Natural killer cell (primary cell): ENCODE measurements at regions not wholly inside any gene's neighbourhood (a gene's known extent, or its start where the extent isn't known, plus 50 kb on each side); places are given as distances from the start of the nearest gene placed in this dataset.

ENCODE experiments used
- ATAC-seq, 3 donors: fragments of 150-1000 bp in 2 of 3; fragments of 200-7000 bp in 1 of 3; cut with Tn5 transposase; 1 replicate in 1 of 3; 2 replicates in 2 of 3; pipeline ENCODE4 v1.10.0; 2021; ENCODE audit warnings: mild to moderate bottlenecking in 2 of 3, moderate library complexity in 2 of 3
- DNase-seq, 2 donors: peaks; one replicate each; pipeline versions ENCODE4 v3.0.0 to v3.0.0-alpha.2; 2013 to 2021; ENCODE audit warnings: mixed read lengths in 1 of 2
- H3K27ac ChIP-seq: one replicate; pipeline ENCODE4 v1.5.1; 2013; ENCODE audit warnings: mild to moderate bottlenecking, low read length
- H3K27me3 ChIP-seq: one replicate; pipeline ENCODE4 v1.6.1; 2013; ENCODE audit warnings: low read length; ENCODE audit not compliant: control insufficient read depth, insufficient read depth
- H3K36me3 ChIP-seq: one replicate; pipeline ENCODE4 v1.6.1; 2013; ENCODE audit warnings: low read length; ENCODE audit not compliant: control insufficient read depth, insufficient read depth
- H3K4me1 ChIP-seq: one replicate; pipeline ENCODE4 v1.6.1; 2013; ENCODE audit warnings: low read length; ENCODE audit not compliant: control insufficient read depth, insufficient read depth
- H3K4me3 ChIP-seq: one replicate; pipeline ENCODE4 v1.5.1; 2013; ENCODE audit warnings: low read length
- H3K9me3 ChIP-seq: one replicate; pipeline ENCODE4 v1.6.1; 2013; ENCODE audit warnings: low read length; ENCODE audit not compliant: control insufficient read depth, insufficient read depth
- H3K27ac Mint-ChIP-seq, 2 donors: one replicate each; pipeline ENCODE4 v1.8.0; 2022; ENCODE audit warnings: mild to moderate bottlenecking in 2 of 2, mixed read lengths in 2 of 2, moderate library complexity in 1 of 2
- H3K27me3 Mint-ChIP-seq, 2 donors: one replicate each; pipeline ENCODE4 v1.8.0; 2022; ENCODE audit warnings: low read depth in 2 of 2, mixed read lengths in 2 of 2
- H3K36me3 Mint-ChIP-seq: one replicate; pipeline ENCODE4 v1.8.0; 2022; ENCODE audit warnings: mixed read lengths
- H3K4me1 Mint-ChIP-seq, 2 donors: one replicate each; pipeline ENCODE4 v1.8.0; 2022; ENCODE audit warnings: mixed read lengths in 2 of 2
- H3K4me3 Mint-ChIP-seq: one replicate; pipeline ENCODE4 v1.8.0; 2022; ENCODE audit warnings: mild to moderate bottlenecking, moderate library complexity, mixed read lengths
- H3K9me3 Mint-ChIP-seq, 2 donors: one replicate each; pipeline ENCODE4 v1.8.0; 2022; ENCODE audit warnings: mixed read lengths in 2 of 2
- CTCF ChIP-seq: fragments of 200-600 bp; IDR thresholded peaks from one replicate; pipeline ENCODE4 v1.8.0; 2022; ENCODE audit warnings: antibody characterized with exemption
- WGBS: methylation state at CpG from one replicate; pipeline ENCODE4 v1.1.7; 2013; ENCODE audit warnings: missing lambda C conversion rate; ENCODE audit not compliant: insufficient coverage; 5-methylcytosine and 5-hydroxymethylcytosine counted together
- intact Hi-C: fragments of 100-400 bp; cut with micrococcal nuclease; formaldehyde crosslinking; loops from one replicate; pipeline ENCODE4 v1.14.2; 2022

DNA sequence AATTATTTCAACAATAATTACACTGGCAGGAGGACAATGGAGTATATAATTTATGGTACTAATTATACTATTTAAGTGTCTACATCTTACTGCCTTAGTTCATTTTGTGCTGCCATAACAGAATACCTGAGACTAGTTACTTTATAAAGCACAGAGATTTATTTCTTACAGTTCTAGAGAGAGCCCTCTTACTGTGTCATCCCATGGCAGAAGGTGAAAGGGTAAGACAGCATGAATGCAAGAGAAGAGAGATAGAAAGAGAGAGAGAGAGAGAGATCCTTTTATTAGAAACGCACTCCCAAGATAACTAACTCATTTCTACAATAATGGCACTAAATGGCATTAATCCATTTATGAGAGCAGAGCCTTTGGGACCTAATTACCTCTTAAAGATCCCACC is 314.7 kb downstream of the EPM2A start:
- H3K4me3 ChIP-seq: no peak overlapping the region
- no peaks in the 10 kb centered on the region for H3K36me3 ChIP-seq
- DNase-seq (no peak), ATAC-seq (no peak)
- no peaks in the 10 kb centered on the region for H3K9me3 ChIP-seq
- no peaks in the 10 kb centered on the region for H3K36me3 Mint-ChIP-seq
- intact Hi-C loops: no loop called here
- no peaks in the 10 kb centered on the region for H3K4me1 Mint-ChIP-seq
- H3K4me1 ChIP-seq: no peaks in the 10 kb centered on the region
- H3K9me3 Mint-ChIP-seq: peaks cover 8 to 11% of the 10 kb centered on the region in 2 donors
- WGBS: no CpG with 5 or more reads among the region's 1 CpG
- no peak overlapping the region for H3K27ac ChIP-seq
- H3K27me3 Mint-ChIP-seq: no peaks in the 10 kb centered on the region
- H3K27ac Mint-ChIP-seq: no peak overlapping the region
- TF ChIP-seq CTCF: no peak
- no peaks in the 10 kb centered on the region for H3K27me3 ChIP-seq
- no peak overlapping the region for H3K4me3 Mint-ChIP-seq

GRCh38 chr6:145423936-145424335 is 311.4 kb downstream of the EPM2A start:
- no peak overlapping the region for H3K27ac Mint-ChIP-seq
- ATAC-seq: no peak
- no peak for DNase-seq
- no peak overlapping the region for H3K4me3 Mint-ChIP-seq
- H3K9me3 Mint-ChIP-seq: peaks cover 9 to 16% of the 10 kb centered on the region in 2 donors
- Histone ChIP-seq H3K27ac (no peak overlapping the region), H3K36me3 (no peaks in the 10 kb centered on the region), H3K9me3 (no peaks in the 10 kb centered on the region), H3K4me1 (no peaks in the 10 kb centered on the region), H3K27me3 (no peaks in the 10 kb centered on the region), H3K4me3 (no peak overlapping the region)
- no peak for TF ChIP-seq CTCF
- WGBS: 85% methylated on average over 3 of the region's 3 CpGs
- no peaks in the 10 kb centered on the region for H3K27me3 Mint-ChIP-seq
- H3K4me1 Mint-ChIP-seq: no peaks in the 10 kb centered on the region
- intact Hi-C loops: no loop called here
- no peaks in the 10 kb centered on the region for H3K36me3 Mint-ChIP-seq

GRCh38 chr6:145427232-145427631 is 308.1 kb downstream of the EPM2A start:
- Histone ChIP-seq H3K36me3 (no peaks in the 10 kb centered on the region), H3K9me3 (no peaks in the 10 kb centered on the region), H3K4me1 (no peaks in the 10 kb centered on the region), H3K4me3 (no peak overlapping the region), H3K27me3 (no peaks in the 10 kb centered on the region), H3K27ac (no peak overlapping the region)
- Mint-ChIP-seq H3K9me3 (peaks cover 6 to 16% of the 10 kb centered on the region in 2 donors), H3K4me3 (no peak overlapping the region), H3K27ac (no peak overlapping the region), H3K4me1 (no peaks in the 10 kb centered on the region), H3K27me3 (no peaks in the 10 kb centered on the region), H3K36me3 (no peaks in the 10 kb centered on the region)
- no peak for TF ChIP-seq CTCF
- no peak for DNase-seq
- no peak for ATAC-seq
- intact Hi-C loops: no loop called here
- WGBS: 84% methylated on average over 4 of the region's 4 CpGs

DNA sequence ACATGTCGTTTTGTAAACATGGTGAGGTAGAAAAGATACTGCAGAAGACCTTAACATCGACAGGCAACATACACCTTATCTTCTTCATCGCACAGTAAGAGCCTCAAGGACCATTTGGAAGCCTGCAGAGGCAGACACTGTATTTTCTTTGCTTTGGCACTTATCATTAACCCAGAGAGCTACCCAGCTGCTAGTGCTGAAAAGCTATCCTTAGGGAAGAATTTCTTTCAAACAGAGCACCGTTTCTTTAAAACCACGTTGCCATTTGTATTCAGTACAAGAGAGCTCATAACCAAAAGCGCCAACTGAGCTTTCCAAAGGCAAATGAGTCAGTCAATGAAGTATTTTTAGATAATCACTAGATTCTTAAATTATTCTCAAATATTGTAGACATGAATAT is 306.6 kb downstream of the EPM2A start:
- H3K36me3 ChIP-seq: no peaks in the 10 kb centered on the region
- DNase-seq (no peak), ATAC-seq (no peak)
- H3K36me3 Mint-ChIP-seq: no peaks in the 10 kb centered on the region
- H3K27me3 Mint-ChIP-seq: no peaks in the 10 kb centered on the region
- H3K27me3 ChIP-seq: no peaks in the 10 kb centered on the region
- TF ChIP-seq CTCF: no peak
- no peak overlapping the region for H3K27ac Mint-ChIP-seq
- H3K9me3 Mint-ChIP-seq: peaks cover 7 to 16% of the 10 kb centered on the region in 2 donors
- no peaks in the 10 kb centered on the region for H3K9me3 ChIP-seq
- WGBS: 77% methylated on average over 5 of the region's 6 CpGs
- intact Hi-C loops: no loop called here
- H3K4me3 ChIP-seq: no peak overlapping the region
- H3K4me1 Mint-ChIP-seq: no peaks in the 10 kb centered on the region
- H3K27ac ChIP-seq: no peak overlapping the region
- no peak overlapping the region for H3K4me3 Mint-ChIP-seq
- H3K4me1 ChIP-seq: no peaks in the 10 kb centered on the region
